ENCODE measurements at regions not wholly inside any gene's neighbourhood (a gene's known extent, or its start where the extent isn't known, plus 50 kb on each side); places are given as distances from the start of the nearest gene placed in this dataset.

- Histone ChIP-seq H3K27ac (ENCODE audit: low read depth in 1 of 2, low read length in 1 of 2) (no peak overlapping the region), H3K36me3 (ENCODE audit: control insufficient read depth in 4 of 4, insufficient read depth in 4 of 4, low read length in 4 of 4) (no peaks in the 10 kb centered on the region), H3K4me1 (ENCODE audit: control insufficient read depth in 5 of 5, insufficient read depth in 5 of 5, low read length in 5 of 5) (no peaks in the 10 kb centered on the region), H3K9me3 (ENCODE audit: control insufficient read depth in 4 of 4, insufficient read depth in 3 of 4, low read length in 3 of 4) (no peaks in the 10 kb centered on the region), H3K9ac (ENCODE audit: insufficient read depth in 1 of 2, low read length in 2 of 2) (no peak overlapping the region), H3K4me3 (no peak overlapping the region), H3K27me3 (ENCODE audit: control insufficient read depth in 3 of 3, insufficient read depth in 3 of 3, low read length in 2 of 3) (no peaks in the 10 kb centered on the region)
- DNase-seq (no peak), ATAC-seq (ENCODE audit: insufficient read depth, low FRiP score) (no peak)
- TF ChIP-seq CTCF (IDR thresholded peaks at IDR 0.05; ENCODE audit: control extremely low read depth, extremely low read depth) = no peak
- WGBS, 2 donors = 67 to 85% methylated on average over 11 of the region's 11 CpGs
These were observed 124.2 kb downstream of the TMCO5A start for GRCh38 chr15:38058596-38059075.

GRCh38 chr15:38059665-38060064 is 125.2 kb downstream of the TMCO5A start:
- Histone ChIP-seq H3K9me3 (ENCODE audit: control insufficient read depth in 4 of 4, insufficient read depth in 3 of 4, low read length in 3 of 4) (no peaks in the 10 kb centered on the region), H3K27ac (ENCODE audit: low read depth in 1 of 2, low read length in 1 of 2) (no peak overlapping the region), H3K4me3 (no peak overlapping the region), H3K27me3 (ENCODE audit: control insufficient read depth in 3 of 3, insufficient read depth in 3 of 3, low read length in 2 of 3) (no peaks in the 10 kb centered on the region), H3K4me1 (ENCODE audit: control insufficient read depth in 5 of 5, insufficient read depth in 5 of 5, low read length in 5 of 5) (no peaks in the 10 kb centered on the region), H3K9ac (ENCODE audit: insufficient read depth in 1 of 2, low read length in 2 of 2) (no peak overlapping the region), H3K36me3 (ENCODE audit: control insufficient read depth in 4 of 4, insufficient read depth in 4 of 4, low read length in 4 of 4) (no peaks in the 10 kb centered on the region)
- 96 to 100% methylated on average over 1 of the region's 1 CpG for WGBS, 2 donors
- DNase-seq (no peak), ATAC-seq (ENCODE audit: insufficient read depth, low FRiP score) (no peak)
- TF ChIP-seq CTCF (IDR thresholded peaks at IDR 0.05; ENCODE audit: control extremely low read depth, extremely low read depth) = no peak

GRCh38 chr15:38061856-38062649 is 127.6 kb downstream of the TMCO5A start:
- Histone ChIP-seq H3K9me3 (ENCODE audit: control insufficient read depth in 4 of 4, insufficient read depth in 3 of 4, low read length in 3 of 4) (no peaks in the 10 kb centered on the region), H3K4me1 (ENCODE audit: control insufficient read depth in 5 of 5, insufficient read depth in 5 of 5, low read length in 5 of 5) (no peaks in the 10 kb centered on the region), H3K9ac (ENCODE audit: insufficient read depth in 1 of 2, low read length in 2 of 2) (no peak overlapping the region), H3K27ac (ENCODE audit: low read depth in 1 of 2, low read length in 1 of 2) (no peak overlapping the region), H3K36me3 (ENCODE audit: control insufficient read depth in 4 of 4, insufficient read depth in 4 of 4, low read length in 4 of 4) (no peaks in the 10 kb centered on the region), H3K4me3 (no peak overlapping the region), H3K27me3 (ENCODE audit: control insufficient read depth in 3 of 3, insufficient read depth in 3 of 3, low read length in 2 of 3) (no peaks in the 10 kb centered on the region)
- DNase-seq = no peak
- 75% methylated on average over 6 of the region's 6 CpGs for WGBS, 2 donors
- no peak for TF ChIP-seq CTCF (IDR thresholded peaks at IDR 0.05; ENCODE audit: control extremely low read depth, extremely low read depth)
- no peak for ATAC-seq (ENCODE audit: insufficient read depth, low FRiP score)

Measured in lung (tissue), 11 donors.